GM23248 (cell line): ENCODE measurements at regions not wholly inside any gene's neighbourhood (a gene's known extent, or its start where the extent isn't known, plus 50 kb on each side); places are given as distances from the start of the nearest gene placed in this dataset.

Experiments used
- EZH2 ChIP-seq: fragments of 200-600 bp; sonication (generic); IDR thresholded peaks from 2 replicates; pipeline ENCODE4 v1.6.1; 2018; ENCODE audit warnings: antibody characterized with exemption, mild to moderate bottlenecking; ENCODE audit not compliant: insufficient read depth, poor library complexity, severe bottlenecking
- EZH2phosphoT487 ChIP-seq: fragments of 200-600 bp; sonication (generic); IDR thresholded peaks from 2 replicates; pipeline ENCODE4 v1.6.1; 2018; ENCODE audit warnings: antibody characterized with exemption, moderate library complexity, mild to moderate bottlenecking, low read depth; ENCODE audit not compliant: insufficient read depth

DNA sequence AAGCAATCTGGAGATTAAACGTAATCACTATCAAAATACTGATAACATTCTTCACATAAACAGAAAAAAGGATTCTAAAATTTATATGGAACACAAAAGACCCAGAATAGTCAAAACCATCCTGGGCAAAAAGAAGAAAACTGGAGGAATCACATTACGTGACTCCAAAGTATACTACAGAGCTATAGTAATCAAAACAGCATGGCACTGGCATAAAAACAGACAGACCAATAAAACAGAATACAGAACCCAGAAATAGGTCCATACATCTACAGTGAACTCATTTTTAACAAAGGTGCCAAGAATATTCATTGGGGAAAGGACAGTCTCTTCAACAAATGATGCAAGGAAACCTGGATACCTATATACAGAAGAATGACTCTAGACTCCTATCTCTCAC, 621.9 kb upstream of the CCDC54 start:
- TF ChIP-seq EZH2phosphoT487 (no peak), EZH2 (no peak)
